NOMO-1 (cell line): ENCODE measurements at regions not wholly inside any gene's neighbourhood (a gene's known extent, or its start where the extent isn't known, plus 50 kb on each side); places are given as distances from the start of the nearest gene placed in this dataset.
"Not testable (repeated sequence)": the region's sequence is repeated elsewhere in the genome, so short reads cannot be mapped to it uniquely, and the experiment has no call there.

Source experiments
- DNase-seq, 2 experiments: peaks; one replicate each; lab custom pipeline; 2025; ENCODE audit not compliant: unreplicated experiment in 2 of 2; lab: John Stamatoyannopoulos, UW

- no peak for DNase-seq
Measured at GRCh38 chr9:81037889-81038288, 651.5 kb downstream of the TLE1 start.

GRCh38 chr9:81035601-81036000 is 653.7 kb downstream of the TLE1 start:
- no peak for DNase-seq

GRCh38 chr9:81035171-81035570 is 654.2 kb downstream of the TLE1 start:
- no peak for DNase-seq

GRCh38 chr9:81032831-81033230 is 656.5 kb downstream of the TLE1 start:
- no peak for DNase-seq

GRCh38 chr9:81032030-81032572 is 657.2 kb downstream of the TLE1 start:
- DNase-seq: no peak

- DNase-seq: no peak
Measured at GRCh38 chr9:81031422-81032029, 657.8 kb downstream of the TLE1 start.

GRCh38 chr9:81030027-81030426 is 659.3 kb downstream of the TLE1 start:
- DNase-seq: no peak

- DNase-seq: no peak
Measured at GRCh38 chr9:81028504-81028903, 660.8 kb downstream of the TLE1 start.

- DNase-seq: no peak
Measured at GRCh38 chr9:81022177-81022576, 667.2 kb downstream of the TLE1 start.

- DNase-seq: not testable (repeated sequence)
Measured at GRCh38 chr9:81014945-81015344, 674.4 kb downstream of the TLE1 start.

- DNase-seq: not testable (repeated sequence)
Measured at GRCh38 chr9:81013191-81013590, 676.2 kb downstream of the TLE1 start.

GRCh38 chr9:81002906-81003305 is 686.4 kb downstream of the TLE1 start:
- DNase-seq: no peak

- no peak for DNase-seq
Measured at GRCh38 chr9:81002242-81002641, 687.1 kb downstream of the TLE1 start.

GRCh38 chr9:80995759-80996158 is 693.6 kb downstream of the TLE1 start:
- no peak for DNase-seq

GRCh38 chr9:80994892-80995291 is 694.5 kb downstream of the TLE1 start:
- no peak for DNase-seq

- DNase-seq: not testable (repeated sequence)
Measured at GRCh38 chr9:80985595-80985994, 703.8 kb downstream of the TLE1 start.

GRCh38 chr9:80976403-80976802 is 712.9 kb downstream of the TLE1 start:
- no peak for DNase-seq

GRCh38 chr9:80970377-80970776 is 719.0 kb downstream of the TLE1 start:
- DNase-seq: not testable (repeated sequence)

GRCh38 chr9:80968611-80969010 is 720.7 kb downstream of the TLE1 start:
- DNase-seq: no peak

- DNase-seq: no peak
Measured at GRCh38 chr9:80964914-80965313, 724.4 kb downstream of the TLE1 start.

GRCh38 chr9:80964374-80964773 is 725.0 kb downstream of the TLE1 start:
- DNase-seq: no peak

- no peak for DNase-seq
Measured at GRCh38 chr9:80957801-80958200, 731.5 kb downstream of the TLE1 start.

GRCh38 chr9:80954521-80954920 is 734.8 kb downstream of the TLE1 start:
- no peak for DNase-seq
